ENCODE measurements at regions not wholly inside any gene's neighbourhood (a gene's known extent, or its start where the extent isn't known, plus 50 kb on each side); places are given as distances from the start of the nearest gene placed in this dataset.
"Not testable (repeated sequence)": the region's sequence is repeated elsewhere in the genome, so short reads cannot be mapped to it uniquely, and the experiment has no call there.

DNA sequence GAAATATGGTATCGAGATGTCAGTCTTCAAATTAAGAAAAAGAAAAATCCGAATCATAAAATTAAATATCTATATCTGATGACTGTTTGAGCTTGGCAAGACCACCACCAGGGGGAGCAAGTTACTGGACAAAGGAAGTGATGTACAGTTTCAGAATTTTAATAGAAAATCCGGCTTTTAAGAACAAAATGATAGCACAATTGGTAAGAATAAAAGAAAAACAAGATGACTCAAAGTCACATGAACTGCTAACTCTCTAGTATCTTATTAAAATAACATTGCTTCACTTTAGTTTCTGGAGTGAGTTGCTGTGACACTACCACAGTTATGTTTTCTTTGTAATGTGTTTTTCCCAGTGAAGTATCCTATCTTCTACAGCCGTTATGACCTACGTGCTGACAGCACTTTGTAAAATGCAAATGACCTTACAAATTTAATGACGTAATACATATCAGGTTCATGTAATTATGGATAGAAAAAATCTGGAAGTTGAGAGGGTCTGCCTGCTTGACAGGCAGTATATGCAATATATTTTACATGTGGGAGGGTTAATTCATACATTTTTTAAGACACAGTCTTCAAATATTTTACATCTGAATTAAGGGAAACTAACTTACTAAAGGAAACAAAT, 405.3 kb upstream of the HS3ST5 start:
- DNase-seq: peak; percentile 20

DNA sequence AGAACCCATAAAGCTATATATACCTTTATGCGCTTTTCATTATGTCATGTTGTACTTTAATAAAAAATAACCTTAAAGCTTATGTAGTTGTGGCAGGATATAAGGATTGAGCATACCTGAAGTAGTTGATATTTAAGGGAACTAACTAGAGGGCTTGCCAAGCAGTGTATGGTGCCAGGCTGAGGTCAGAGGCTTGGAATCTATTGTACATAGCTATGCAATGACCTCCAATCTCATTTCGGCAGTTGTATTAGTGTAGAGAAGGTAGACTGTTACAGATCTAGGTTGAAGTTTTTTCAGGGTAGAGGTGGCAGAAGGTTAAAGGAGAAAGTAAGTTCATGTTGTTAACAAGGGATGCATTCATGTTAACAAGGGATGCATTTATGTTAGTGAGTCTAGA, 397.7 kb upstream of the HS3ST5 start:
- DNase-seq: no peak

DNA sequence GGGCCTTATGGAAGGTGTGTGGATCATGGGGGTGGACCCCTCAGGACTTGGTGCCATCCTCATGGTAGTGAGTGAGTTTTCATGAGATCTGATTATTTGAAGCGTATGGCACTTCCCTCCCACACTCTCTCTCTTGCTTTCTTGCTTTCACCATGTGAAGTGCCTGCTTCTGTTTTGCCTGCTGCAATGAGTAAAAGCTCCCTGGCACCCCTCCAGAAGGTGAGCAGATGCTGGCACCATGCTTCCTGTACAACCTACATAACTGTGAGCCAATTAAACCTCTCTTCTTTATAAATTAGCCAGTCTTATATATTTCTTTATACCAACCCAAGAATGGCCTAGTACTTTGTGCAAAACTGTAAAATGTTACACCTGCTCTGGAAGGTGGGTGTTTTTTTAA, 396.8 kb upstream of the HS3ST5 start:
- no peak for DNase-seq

DNA sequence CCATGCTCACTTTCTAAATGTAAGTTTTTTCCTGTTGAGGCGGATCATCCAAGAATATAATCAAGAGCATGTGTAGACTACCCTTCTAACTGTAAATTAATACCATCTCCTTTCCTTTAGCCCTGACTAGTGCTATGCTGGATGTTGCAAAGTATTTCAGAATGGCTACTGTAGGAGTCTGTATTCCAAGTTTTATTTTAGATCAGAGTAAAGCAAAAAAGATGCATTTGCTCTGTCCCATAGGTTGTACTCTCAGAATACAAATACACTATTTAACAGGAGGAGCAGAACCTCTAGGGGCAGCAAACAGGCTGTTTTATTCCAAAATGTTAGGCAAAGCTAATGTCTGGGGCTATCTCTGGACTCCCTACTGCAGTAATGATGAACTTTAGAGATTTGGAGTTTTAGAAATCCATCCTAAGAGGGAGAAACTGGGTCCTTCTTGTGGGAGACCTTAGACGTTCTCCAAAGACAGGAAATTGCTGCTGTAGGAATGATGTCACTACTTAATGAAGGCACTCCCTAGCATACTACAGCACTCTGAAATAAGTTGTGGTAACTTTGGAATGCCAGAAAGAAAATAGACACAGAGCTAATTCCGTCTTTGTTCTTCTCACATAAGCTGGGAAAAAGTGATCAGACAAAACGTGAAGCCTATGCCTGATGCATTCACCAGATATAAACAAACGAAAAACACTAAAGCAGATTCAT, 392.4 kb upstream of the HS3ST5 start:
- no peak for DNase-seq

DNA sequence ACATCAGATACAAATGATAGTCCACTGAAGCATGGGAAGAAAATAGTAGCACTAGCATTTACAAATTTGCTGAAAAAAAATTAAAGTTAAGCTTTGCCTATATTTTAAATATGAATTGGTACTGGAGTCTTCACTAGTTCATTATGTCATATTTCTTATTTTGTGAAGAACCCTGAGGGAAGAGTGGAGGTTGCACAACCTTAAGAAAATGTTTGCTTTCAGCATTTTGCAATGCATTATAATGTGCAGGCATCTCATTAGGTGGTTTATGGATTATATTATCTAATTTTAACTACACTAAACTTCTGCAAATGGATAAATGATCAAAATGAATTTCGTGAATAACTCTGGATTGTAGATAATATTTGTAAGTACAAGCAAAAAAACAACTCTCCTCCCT, 390.8 kb upstream of the HS3ST5 start:
- DNase-seq: no peak

DNA sequence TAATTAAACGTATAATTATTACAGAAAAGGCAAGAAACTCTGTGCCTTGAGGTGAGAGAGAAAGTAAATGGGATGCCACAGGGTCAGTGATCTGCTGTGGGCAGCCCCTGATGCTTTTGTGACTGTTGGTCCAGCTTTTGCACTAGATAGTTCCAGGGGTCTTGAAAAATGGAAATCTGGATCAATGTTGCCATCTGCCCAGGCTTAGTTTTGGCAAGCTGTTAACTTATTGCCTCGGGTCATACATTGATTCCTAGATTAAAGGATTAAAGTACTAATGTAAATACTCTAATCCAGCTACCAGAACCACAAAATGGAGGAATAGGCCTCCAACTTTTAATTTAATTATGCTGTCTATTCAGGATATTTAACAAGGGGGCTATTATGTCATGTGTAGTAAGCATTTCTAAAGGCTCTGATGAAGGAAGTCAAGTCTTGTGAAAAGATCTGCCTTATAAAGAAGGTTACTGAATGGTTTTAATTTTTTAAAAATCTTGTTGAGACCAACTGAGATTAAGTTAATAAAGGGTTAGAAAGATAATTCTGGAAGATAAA, 376.0 kb upstream of the HS3ST5 start:
- DNase-seq: no peak

DNA sequence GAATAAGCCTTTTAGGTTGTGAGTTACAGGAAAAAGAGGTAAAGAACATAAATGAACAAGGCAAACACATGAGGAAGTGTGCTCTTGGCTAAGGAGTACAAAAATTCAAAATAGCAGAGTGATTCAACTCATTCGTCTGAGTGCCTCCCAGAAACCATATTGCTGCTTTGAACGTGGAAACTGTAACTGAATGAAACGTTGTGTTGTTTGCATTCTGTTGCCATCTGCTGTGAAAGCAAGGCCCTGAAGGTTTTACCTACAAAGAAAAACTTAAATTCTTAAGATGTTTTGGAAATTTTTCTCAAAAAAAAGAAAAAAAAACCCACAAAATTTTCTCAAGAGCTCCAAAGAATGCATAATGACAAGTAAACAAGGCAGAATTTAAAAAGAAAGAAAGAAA, 375.4 kb upstream of the HS3ST5 start:
- no peak for DNase-seq

DNA sequence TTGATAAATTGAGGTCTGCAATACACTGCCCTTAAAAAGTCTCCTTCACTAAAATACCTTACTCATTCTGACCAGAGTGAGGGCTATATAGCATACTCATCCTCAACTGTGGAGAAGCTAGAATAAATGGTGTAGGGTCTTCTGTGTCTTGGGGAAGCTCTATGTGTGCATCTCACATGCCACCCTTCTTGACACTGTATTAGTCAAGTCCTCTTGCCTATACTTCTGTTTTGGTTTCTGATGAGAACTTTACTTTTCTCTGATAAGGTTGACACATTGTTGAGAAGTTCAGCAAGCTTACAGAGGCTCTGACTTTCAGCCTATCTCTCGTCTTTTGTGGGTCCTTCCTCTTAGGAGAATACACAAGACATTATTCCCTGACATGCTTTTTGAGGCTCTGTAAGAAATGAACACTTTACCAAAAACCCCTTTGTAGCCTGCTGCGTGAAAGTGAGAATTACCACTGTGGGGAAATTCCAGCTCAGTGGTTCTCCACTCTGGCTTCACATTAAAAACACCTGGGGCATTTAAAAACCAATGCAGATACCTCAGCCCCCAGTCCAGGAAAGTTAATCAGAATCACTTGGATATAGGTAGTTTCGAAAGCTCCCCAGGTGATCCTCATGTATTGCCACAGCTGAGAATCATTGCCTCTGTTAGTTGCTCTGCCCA, 372.1 kb upstream of the HS3ST5 start:
- DNase-seq: no peak

DNA sequence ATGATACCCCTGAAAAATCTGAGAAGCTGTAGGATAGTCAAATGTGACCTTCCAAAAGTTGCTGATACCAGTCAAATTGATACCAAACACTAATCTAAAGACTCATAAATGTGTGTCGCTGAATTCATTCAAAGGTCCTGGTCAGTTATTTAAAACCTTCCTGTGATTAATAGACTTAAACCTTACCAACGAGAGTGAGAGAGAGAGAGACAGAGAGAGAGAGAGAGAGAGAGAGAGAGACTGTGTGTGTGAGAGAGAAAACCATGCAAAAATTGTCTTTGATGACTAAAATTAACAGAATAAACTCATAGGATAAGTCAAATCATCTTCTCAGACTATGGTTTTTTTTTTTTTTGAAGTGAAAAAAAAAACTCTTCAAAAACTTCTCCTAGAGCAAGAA, 370.9 kb upstream of the HS3ST5 start:
- DNase-seq: no peak

DNA sequence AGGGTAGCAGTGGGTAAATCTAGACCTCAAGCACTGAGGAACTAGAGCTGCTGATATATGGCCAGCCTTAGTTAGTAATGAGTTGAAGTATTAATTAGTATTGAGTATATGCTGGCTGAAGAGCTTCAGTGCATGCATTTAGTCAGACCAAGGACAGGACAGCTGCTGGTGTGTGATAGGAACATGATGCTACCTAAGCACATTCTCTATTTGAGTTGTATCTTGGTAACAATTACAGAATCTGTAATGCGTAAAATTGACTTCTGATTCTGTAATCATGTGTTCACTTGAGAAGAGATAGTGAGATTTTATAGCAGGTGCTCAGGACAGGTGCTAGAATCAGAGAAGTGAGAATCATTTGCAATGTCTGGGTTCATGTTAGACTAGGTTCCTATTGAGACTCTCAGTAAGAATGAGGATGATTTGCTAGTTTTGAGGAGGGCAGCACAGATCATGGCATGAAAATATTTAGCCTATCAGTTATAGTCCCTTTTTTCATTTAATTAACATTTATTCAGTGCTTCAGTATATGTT, 369.4 kb upstream of the HS3ST5 start:
- no peak for DNase-seq

DNA sequence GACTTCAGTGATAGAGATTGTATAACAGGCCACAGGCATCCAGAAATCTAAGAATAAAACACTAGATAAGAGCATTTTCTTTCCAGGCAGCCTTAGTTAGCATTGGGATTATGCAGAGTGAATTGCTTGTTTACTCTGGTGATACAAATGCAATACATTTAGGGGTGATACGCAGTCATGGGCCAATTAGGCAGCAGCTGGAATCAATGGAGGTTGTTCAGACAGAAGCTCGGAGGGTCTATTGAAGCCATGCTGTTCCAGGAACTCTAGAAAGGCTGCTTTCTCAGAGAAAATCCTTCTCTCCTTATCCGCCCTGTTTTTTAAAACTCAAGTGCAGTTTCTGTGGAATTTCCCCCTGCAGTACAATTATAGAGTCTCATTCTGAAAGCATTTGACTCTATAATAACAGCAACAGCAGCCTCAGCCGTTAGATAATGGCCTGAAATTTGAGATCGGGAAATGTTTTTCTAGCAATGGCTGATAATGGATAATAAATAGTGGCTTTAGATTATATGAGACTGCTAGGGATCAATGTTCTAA, 364.3 kb upstream of the HS3ST5 start:
- no peak for DNase-seq

DNA sequence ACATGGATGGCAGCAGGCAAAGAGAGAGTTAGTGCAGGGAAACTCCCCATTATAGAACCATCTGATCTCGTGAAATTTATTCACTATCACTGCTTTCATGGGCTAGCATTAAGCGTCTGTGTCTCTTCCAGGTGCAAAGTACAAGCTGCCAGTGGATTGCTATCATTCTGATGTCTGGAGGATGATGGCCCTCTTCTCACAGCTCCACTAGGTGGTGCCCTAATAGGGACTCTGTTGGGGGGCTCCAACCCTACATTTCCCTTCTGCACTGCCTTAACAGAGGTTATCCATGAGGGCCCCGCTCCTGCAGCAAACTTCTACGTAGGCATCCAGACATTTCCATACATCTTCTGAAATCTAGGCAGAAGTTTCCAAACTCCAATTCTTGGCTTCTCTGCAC, 347.8 kb upstream of the HS3ST5 start:
- no peak for DNase-seq

DNA sequence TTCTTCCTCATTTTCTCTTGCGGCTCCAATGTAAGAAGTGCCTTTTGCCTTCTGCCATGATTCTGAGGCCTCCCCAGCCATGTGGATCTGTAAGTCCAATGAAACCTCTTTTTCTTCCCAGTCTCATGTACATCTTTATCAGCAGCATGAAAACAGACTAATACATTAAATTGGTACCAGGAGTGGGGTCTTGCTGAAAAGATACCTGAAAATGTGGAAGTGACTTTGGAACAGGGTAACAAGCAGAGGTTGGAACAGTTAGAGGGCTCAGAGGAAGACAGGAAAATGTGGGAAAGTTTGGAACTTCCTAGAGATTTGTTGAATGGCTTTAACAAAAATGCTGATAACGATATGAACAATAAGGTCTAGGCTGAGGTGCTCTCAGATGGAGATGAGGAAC, 316.7 kb upstream of the HS3ST5 start:
- DNase-seq: no peak

DNA sequence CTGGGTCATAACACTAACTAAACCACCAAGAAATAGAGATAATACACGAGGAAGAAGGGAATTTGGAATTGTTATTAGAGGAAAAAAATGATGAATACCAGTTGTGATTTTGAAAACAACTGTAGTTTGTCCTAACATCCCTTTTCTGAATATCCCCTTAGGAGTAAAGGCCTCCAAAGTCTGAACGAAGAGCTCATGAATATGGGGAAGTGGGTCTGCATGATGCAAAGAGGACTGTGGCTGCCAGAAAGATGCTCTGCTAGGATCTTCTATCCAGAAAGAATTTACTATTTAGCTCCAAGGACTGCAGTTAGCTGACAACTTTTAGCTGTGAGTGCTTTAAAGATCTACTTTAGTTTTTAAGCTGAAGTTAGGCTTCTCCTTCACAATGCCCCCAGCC, 308.8 kb upstream of the HS3ST5 start:
- no peak for DNase-seq

DNA sequence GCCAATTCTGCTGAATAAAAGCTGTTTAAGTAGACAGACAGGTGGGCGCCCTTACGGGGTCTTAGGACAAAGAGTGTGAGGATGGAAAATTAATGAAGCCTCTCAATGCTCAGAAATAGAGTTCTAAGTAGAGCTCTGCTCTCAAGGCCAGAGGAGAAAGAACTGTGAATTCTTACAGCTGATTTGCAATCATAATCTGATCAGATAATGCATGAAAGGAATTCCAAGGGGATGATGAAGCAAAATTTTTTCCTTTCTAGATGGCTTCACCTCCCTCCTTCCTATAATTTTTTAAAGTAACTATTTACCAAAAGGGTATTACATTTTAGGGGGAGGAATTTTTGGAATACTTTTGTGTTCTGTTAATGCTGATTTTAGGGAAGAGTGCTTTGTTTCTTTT, 308.1 kb upstream of the HS3ST5 start:
- no peak for DNase-seq

DNA sequence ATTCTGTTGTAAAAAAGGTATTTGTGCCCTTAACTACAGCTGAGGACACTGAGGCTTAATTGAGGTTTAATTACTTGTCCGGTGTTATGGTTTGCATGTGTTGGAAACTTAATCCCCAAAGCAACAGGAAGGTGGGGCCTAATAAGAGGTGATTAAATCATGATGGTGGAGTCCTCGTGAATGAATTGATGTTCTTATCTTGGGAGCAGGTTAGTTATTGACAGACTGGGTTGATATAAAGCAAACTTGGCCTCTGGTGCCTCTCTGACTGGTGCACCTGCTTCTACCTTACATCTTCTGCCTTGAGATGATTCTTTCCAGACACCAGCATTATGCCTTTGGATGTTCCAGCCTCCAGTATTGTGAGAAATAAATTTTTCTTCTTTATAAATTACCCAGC, 306.5 kb upstream of the HS3ST5 start:
- no peak for DNase-seq

DNA sequence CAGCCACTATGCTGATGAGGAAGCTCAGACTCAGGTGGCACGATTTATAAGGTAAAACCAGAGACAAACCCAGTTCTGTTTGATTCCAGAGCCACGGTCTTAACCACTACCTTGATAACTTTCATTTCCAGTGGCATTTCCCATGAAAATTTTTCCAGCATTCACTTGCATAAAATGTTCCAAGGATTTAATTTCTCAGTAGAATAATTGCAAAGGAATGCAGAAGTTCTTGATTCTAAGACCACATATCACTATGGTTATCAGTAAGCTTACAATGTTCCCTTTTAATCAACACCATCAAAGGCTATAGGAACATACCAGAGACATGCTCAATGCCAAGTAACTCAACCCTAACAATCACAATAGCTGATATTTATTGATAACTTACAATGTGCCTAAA, 306.0 kb upstream of the HS3ST5 start:
- no peak for DNase-seq

DNA sequence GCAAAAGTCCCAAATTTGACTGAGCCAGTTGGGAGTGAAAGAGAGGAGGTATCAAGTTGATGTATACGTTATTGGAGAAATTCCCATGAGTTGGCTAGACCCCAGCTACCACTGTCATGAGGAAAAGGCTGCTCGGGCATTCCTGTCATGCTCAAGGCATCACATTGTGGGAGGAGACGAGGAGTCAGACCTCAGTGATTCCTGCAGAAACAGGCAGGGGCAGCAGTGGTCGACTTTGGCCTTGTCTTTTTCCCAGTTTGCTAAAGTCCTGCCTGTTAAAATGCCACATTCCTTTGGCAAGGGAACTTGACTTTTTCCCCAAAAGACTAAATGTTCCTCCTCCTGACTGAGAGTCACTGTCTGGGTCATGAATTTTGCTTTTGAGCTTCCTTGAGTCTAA, 295.5 kb upstream of the HS3ST5 start:
- DNase-seq: no peak

DNA sequence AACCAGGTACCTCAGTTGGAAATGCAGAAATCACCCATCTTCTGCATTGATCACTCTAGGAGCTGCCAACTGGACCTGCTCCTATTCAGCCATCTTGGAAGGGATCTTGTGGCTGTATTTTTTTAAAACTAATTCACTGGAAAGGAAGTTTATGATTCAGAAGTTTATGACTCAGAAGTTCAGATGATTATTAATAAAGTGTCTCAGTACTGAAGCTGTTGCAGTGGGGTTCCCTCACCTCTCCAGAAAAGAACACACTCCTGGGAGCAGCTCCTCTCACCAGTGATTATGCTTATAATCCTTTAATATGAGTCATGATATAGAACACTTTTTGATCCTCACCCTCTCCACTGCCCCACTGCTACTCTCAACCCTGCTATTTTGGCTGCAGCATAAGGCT, 291.2 kb upstream of the HS3ST5 start:
- DNase-seq: no peak

DNA sequence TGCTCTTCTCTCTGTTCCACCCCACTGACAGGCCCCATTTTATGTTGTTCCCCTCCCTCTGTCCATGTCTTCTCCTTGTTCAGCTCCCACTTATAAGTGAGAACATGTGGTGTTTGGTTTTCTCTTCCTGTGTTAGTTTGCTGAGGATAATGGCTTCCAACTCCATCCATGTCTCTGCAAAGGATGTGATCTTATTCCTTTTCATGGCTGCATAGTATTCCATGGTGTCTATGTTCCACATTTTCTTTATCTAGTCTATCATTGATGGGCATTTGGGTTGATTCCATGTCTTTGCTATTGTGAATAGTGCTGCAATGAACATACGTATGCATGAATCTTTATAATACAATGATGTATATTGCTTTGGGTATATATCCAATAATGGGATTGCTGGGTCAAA, 283.4 kb upstream of the HS3ST5 start:
- DNase-seq: not testable (repeated sequence)

DNA sequence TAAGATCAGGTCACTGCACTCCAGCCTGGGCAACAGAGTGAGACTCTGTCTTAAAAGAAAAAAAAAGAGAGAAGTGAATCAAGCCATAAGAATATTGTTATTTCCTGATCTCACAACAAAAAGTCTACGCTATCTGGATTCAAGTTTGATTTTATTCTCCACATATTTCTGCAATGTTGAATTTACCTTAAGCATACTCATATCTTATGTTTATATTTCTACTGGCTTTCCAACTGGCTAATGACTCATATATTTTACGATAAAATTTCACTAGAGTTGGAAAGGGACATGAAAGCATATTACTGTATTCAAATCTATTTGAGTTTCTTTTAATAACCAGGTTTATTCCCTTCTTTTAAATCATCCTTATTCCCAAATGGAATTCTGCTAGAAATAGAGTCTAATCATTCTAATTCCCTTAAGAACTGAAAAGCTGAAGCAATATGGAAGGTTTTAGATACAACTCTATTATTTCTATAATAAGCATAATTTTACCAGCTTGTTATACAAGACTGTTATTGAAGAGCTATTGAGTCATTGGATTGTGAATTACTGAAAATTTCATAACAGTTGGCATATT, 276.9 kb upstream of the HS3ST5 start:
- no peak for DNase-seq

DNA sequence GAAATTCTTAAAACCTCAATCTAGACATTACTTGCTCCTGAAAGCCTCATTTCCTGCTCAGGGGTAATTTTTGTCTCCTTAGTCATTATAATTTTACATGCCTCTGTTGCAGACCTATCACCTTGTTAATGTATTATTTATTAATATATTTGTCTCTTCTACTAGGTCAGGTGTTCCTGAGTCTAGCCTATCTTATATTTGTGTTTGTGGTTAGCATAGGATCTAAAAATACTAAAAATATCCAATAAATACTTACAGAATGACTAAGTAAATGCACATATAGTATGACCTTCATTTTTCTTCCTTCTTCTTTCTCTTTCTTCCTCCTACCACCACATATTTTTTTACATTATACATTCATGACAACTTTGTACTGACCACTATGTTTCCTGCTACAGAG, 268.9 kb upstream of the HS3ST5 start:
- no peak for DNase-seq

DNA sequence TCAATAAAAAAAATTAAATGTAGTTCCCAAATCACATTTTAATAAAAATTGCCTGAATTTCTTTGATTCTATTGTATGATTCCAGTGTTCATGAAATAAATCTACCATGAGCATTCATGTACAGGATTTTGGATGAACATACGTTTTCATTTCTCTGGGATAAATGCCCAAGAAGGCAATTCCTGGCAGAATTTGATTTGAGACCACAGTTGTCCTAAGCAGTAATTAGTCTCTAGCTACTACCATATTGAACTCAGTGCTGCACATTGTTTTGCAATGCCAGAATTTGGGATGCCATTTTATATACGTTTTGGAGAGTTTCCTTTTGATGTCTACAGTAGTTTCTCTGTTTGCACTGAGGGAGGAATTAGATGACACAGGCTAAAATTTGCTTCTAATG, 265.3 kb upstream of the HS3ST5 start:
- DNase-seq: no peak

Measured in HCEC 1CT (cell line).